Stimulated activated CD4-positive, alpha-beta T cell treated with anti-CD3 and anti-CD28 coated beads, Interleukin-1b, Interleukin-23, amount 100 ng/mL, for 48 hours (primary cell): ENCODE measurements at regions not wholly inside any gene's neighbourhood (a gene's known extent, or its start where the extent isn't known, plus 50 kb on each side); places are given as distances from the start of the nearest gene placed in this dataset.

Experiments used
- DNase-seq: peaks from one replicate; pipeline ENCODE4 v3.0.0-alpha.2; 2020

DNA sequence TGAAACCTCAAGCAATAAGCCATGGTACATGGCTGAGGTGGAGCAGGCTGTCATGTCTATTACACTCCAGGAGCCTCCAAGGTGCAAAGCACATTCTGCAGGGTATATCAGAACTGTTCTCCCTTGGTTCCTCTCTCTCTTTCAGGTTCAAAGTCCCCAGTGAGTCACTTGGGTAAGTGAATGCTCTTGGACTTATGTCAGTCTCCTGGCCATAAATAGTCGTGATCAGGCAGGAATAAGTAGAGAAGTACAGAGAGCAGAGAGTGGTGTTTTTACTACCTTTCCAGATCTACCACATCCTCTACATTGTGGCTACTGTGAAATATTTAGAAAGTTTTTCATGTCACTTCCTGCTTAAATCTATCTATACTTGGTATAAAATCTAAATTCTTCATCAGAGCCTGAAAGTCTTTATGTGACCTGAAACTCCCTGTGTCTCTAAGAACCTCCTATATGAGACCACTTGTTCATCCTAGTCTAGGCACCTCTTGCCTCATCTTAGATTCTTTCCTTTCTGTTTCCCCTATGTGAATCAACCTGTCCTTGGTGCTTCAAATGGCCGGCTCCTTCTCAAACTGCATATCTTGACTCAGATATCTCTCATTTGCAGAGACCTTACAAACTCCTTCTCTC is 1077.6 kb upstream of the MAP3K7 start:
- DNase-seq, result no peak

DNA sequence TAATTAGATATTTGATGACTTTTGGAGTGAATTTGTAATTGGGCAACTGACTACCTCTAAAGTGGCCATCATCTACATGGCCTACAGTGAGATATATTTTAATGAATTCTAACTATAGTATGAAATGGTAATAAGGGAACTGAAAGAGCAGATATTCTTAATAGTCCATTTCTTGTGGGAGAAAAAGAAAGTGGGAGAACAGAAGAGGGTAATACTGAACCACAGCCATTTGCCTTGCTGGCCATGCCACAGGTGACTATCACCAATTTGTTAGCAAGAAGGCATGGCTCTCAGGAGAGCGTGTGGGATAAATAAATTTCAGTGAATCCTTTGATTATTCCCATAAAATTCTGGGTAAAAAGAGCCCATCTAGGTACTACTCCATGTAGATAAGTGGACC is 1074.0 kb upstream of the MAP3K7 start:
- DNase-seq, result no peak

DNA sequence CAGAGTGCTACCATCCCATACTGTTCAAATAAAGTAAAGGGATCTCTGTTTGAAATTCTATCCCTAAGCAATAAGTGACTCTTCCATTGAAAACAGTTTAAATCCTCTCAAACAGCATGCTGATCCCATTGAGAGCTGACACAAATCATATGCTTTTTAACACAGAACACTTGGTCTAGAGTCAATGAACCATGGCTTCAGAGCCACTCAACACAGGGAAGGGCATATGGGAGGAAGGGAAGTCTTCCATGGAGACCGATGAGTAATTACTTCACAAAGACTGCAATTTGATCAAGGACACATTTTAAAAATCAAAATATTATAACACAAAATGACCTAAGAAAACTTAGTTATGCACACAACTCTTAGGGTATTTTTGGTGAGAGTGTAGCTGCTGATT is 1073.0 kb upstream of the MAP3K7 start:
- no peak for DNase-seq

DNA sequence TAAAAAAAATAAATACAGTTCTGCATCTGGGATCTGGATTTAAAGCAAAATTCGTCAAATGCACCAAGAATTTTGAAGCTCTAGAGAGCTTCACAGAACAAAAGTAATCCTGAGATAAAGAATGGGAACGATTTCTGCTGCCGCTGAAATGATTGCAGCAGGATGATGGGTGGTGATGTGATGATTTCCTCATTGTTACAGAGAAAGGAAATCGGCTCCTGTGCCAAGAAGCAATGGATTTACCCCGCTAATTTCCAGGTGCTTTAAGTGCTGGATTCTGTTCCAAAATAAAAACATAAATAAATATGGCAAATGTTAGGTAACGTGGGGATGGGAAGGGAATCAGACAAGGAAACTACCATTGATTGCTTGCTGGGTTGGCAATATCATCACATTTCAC is 1067.9 kb upstream of the MAP3K7 start:
- no peak for DNase-seq

DNA sequence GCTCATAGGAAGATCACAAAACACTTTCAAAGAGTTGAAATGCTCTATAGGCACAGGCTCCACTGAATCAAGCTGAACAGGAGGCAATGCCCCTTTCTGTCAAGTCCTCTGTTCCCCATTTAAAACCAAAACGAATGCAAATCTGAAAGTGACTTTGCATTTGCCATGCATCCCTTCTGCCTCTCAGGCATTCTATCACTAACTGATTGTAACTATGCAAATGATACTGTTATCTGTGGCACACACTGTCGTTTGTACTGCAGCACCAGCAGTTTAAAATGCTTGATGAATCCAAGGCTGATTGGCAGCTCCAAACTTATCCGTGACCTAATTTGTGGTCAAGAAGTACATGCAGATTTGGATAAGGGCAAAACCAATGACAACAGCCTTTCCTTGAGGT is 1067.5 kb upstream of the MAP3K7 start:
- no peak for DNase-seq

DNA sequence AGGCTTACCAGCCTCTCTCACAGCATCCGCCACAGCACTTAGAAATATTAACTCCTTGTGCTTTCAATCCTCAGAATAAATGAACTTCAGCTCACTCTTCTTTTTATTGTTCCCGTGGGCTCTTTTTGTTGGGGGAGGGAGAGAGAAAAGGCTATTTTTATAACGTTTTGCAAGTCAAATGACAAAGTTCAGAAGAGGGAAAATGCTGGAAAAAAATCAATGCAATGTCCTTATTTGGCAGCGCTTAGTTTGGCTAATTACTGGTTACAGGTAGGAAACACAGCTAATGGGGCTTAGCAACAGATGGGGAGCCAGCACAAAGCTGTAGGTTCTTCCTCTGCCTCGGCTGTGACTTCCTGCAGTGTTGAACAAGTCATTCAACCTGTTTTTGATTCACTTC is 1067.0 kb upstream of the MAP3K7 start:
- no peak for DNase-seq

DNA sequence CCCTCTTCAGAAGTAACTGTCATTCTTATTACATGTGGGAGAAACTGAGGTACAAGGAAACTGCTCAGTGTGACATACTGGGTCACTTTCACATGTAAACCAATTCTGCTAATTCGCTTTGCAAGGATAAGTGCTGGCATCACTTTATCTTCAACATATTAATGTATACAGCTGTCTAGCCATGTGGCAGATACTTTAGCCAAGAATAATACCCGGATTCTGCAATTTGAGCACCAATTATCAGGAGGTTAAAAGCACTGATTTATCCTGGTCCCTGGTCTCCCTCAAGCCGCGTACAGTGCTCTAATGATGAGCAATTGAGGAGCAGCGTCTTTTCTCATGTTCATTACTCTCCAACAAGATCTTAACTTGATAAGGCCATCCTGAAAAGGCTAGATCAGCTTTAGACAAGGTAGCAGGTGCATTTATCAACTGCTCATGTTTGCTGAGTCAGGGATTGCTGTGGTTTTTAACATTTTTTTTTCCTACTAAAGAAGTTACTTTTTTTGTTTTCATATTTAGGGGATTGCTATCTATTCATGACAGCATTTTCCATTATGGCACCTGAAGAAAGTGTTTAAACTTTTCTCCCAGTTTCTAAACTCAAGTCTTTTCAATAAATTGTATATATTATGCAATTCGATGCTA is 1066.3 kb upstream of the MAP3K7 start:
- DNase-seq, result no peak

DNA sequence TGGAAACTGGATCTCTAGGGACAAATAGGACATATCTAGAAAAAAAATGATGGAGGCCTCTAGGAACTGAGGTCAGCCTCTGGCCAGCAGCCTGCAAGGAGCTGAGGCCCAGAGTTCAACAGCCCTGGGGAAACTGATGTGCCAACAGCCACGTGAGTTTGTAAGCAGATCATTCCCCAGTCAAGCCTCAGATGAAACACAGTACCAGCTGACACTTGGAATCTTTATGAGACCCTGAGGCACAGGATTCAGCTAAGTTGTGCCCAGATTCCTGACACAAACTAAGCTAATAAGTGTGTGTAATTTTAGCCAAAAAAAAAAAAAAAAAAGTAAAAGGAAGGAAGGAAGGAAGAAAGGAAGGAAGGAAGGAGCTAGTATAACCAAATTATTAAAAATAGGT is 1059.8 kb upstream of the MAP3K7 start:
- DNase-seq, result no peak

DNA sequence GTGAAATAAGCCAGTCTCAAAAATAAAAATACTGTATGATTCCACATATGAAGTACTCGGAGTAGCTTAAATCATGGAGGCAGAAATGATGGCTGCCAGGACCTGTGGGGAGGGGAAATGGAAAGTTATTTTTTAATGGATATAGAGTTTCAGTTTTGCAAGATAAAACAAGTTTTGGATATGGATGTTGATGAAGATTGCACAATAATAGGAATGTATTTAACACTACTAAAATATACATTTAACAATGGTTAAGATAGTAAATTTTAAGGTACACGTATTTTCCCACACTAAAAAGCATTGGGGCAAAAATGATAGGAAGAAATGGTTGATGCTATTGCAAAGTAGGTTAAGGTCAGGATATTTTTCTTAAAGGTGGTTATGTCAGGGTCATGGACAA is 1058.9 kb upstream of the MAP3K7 start:
- no peak for DNase-seq

DNA sequence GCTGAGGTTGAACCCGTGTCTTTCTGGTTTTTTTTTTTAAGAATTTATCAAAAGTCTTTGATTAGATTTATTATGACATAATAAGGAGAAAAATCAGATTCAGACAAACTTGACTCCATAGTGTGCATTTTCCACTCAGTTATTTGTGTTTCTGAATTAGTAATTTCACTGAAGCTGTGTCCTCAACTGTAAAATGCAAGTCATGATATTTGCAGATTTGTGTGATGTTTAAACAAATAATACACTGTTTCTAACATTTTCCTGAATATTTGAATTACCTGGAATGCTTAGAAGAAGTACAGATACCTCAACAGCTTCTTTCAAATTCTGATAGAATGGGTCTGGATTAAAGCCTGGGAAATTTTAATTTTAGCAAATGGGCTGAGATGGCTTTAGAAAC is 1050.3 kb upstream of the MAP3K7 start:
- DNase-seq, result no peak

DNA sequence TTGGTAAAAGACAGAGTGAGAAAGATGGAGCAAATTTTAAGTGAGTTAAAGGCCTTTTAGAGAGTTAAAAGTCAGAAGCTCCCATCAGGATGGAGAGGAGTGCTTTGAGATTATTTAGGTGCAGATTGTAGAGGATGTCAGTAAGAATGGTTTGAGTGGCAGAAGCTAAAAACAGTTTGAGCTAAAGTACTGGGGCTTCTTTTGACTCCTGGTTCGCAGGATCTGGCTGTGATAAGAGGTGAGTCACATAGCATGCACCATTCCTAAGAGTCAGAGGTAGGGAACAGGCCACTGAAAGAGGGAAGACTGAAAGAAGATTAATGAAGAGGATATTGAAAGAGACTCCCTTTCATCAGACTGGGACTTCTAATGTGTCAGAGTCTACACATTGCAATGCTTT is 1047.9 kb upstream of the MAP3K7 start:
- DNase-seq, result no peak

DNA sequence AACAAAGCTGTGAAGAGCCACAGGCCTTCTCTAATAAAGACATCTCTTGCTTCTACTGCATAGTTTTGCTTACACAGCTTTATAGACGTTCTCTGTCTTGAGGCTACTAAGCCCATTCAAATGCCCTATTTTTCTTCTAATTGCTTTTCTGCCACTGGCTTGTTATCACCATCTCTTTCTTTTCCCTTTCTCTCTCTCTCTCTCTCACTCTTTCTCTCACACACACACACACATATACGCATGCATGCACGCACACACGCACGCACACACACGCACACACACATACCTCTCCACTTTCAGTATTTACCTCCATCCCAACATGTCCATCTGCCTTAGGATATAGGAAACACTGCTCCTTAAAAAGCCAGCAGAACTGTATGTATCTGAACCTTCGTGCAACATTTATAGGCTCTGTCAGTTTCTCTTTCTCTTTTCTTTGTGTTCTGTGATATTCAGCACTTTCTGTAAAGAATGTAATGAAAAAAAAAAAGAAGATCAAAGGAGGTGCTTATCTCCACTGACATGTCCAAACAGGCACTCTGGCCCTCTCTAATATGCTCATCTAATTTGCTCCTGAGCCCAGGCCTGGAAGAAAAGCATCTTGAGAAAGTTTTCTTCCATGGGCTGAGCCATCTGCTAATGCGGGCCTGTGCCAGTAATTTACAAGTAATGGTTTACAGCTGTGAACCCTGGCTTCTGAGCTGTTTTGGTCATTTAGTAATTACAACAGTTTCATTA is 1046.7 kb upstream of the MAP3K7 start:
- DNase-seq, result no peak

DNA sequence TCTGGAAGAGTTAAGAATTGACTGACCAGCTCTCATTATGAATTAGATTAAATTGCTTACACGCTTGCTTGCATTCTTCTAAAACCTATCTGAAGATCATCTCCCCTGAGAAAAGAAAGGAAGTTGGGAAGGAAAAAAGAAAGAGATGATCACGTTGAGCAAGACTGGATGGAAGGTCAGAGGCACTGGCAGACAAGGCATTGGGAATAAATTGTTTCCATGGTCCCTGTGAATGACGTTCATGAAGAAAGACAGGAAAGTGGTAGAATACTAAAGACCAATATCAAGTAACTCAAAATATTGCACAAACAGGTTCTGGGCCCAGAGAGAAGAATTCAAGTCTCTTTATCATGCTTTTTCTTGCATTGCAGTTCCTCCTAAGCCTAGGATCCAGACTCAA is 1045.4 kb upstream of the MAP3K7 start:
- DNase-seq, result no peak

DNA sequence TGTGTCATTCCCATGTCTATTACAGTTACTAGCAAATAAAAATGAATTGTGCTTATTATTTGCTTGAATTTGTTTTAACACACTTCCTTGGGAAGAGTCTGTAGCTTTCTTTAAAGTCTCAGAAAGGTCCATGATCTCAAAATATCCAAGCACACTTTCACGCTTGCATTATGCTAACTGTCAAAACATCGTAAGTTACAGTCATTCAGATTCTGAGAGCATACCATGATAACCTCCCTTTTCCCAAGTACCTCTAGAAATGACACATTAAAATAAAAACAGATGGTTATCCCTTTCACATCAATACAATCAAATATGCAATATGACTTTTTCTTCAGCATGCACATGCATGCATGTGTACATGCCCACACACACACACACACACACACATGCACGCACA is 1044.4 kb upstream of the MAP3K7 start:
- DNase-seq, result no peak

DNA sequence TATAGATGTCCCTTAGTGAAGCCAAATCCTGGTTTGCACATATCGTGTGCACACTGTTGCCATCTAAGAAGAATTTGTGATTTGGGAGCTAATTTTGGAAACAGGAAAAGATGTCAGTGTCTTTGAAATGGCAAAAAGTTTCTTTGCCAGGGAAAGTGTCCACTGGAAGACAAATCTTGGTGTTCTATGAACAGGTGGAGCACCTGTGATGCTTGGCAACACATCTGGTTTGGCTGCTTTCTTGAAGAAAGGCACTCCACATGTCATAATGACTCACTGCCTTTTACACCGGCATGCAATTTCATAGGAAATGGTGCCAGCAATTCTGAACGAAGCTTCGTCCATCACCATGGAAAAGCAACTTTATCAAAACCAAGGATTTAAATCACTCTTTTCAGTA is 1040.0 kb upstream of the MAP3K7 start:
- no peak for DNase-seq

DNA sequence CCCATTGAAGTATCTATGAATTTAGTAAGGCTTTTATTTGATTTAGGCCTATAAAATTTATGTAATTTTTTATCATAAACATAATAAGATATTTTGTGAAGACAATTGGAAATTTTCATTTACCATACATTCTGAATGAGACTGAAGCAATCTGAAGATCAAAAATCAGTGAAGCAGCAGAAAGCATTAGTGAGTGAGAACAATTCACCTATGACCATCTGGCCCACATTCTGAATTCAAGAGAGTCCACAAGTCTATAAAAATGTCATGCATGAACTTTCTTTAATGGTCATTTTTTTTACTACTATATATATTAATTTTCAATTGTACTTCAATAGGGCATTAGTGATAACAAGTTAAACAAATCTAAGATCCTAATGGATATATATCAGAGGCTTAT is 1026.6 kb upstream of the MAP3K7 start:
- DNase-seq, result no peak

DNA sequence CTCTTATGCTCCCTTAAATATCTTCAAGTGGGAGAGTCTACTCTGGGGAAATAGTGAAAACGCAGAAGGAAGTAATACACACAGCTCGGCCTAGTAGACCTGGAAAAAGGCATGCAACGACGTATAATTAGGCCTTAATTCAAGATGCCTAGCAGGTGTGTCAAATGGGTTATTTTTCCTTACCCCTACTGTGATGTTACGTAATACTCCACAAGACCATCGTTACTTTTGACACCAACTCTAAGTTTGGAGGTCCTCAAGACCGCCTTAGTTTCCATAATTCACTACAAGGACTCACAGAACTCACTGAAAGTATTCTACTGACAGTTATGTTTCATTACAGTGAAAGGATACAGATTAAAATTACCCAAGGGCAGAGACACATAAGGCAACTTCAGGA is 1024.3 kb upstream of the MAP3K7 start:
- no peak for DNase-seq

DNA sequence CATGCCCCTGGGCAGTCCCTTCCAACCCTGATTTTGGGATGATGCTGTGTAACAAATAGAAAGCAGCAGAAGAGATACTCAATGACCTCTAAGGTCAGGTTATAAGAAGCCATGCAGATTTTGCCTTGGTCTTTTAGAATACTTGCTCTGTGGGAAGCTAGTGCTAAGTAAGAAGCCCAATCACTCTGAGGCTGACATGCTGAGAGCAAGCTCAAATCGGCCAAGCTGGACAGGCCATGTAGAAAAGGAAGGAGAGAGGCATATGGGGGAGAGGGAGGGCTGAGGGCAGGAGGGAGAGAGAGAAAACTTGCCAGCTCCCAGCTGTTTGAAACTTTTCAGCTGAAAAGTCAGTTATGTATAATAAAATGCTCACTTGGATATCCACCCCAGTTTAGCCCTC is 1021.6 kb upstream of the MAP3K7 start:
- no peak for DNase-seq

DNA sequence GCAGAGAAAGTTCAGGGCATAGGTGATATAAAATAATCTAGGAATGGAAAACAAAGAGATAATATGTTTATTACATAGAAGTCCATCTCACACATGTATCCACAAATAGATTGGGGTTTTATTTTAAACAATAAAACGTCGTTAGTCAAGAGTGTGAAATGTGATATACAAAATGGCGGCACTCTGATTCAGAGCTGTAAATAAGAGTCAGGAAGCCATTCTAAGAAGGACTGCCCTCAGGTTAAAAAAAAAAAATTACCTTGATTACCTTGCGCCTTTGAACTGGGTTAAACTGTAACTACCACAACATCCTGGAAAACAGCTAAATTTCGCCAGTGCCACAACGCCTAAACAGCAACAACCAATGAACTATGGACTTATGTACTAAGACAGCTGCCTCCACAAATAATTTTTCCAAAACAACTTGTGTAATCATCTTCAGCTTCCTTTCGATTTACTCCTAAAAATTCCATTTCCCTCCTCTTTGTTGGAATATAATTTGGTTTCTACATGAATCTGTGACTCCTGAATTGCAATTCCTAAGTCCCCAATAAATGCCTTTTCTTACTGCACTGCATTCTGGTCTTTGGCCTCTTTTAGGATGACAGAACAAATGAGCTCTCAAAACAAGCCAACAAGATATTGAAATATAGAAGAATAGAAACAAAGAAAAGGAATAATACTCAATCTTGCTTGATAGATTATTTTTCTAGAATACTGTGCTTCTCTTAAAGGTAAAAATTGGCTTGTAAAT is 1019.5 kb upstream of the MAP3K7 start:
- no peak for DNase-seq

DNA sequence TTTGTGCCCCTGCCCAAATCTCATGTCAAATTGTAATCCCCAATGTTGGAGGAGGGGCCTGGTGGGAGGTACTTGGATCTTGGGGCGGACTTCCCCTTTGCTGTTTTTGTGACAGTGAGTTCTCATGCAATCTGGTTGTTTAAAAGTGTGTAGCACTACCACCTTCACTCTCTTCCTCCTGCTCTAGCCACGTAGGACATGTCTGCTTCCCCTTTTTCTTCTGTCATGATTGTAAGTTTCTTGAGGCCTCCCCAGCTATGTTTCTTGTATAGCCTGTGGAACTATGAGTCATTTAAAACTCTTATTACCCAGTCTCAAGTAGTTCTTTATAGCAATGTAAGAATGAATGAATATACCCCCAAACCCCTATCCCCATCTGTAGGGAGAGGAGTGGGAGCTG is 1013.7 kb upstream of the MAP3K7 start:
- no peak for DNase-seq

DNA sequence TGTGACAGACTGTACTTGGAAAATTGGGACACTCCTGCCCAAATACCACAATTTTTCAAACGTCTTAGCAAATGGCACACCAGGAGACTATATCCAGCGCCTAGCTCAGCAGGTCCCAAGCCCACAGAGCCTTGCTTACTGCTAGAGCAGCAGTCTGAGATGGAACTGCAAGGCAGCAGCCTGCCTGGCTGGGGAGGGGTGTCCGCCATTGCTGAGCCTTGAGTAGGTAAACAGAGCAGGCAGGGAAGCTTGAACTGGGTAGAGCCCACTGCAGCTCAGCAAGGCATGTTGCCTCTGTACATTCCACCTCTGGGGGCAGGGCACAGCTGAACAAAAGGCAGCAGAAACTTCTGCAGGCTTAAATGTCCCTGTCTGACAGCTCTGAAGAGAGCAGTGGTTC is 1003.3 kb upstream of the MAP3K7 start:
- DNase-seq, result no peak

DNA sequence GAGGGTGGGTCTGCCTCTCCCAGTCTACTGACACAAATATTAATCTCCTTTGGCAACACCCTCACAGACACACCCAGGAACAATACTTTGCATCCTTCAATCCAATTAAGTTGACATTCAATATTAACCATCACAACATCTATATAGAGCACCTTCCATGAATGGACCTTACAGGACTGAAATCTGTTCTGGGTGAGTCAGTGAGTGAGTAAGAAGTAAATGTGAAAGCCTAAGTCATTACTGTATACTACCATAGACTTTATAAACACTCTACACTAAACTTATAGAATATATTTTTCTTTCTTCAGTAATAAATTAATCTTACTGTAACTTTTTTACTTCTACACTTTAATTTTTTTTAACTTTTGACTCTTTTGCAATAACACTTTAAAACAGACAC is 993.8 kb upstream of the MAP3K7 start:
- DNase-seq, result no peak

DNA sequence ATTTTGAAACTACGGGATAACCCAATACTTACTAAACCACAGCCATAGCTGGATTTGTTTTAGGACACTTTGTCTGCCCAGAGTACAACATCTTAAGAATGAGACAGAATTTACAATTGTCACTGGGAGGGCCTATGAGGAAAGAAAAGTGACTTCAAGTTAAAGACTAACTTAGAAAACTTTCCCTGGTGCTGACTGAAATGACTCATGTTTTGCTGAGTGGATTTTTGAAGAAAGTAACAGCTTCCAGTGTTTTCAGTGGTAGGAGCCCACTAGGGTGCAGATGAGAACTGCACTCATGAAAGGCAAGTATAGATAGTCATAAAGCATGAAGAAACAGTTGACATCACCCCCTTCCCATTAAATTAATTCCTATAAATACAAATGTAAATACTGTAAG is 988.2 kb upstream of the MAP3K7 start:
- no peak for DNase-seq
